Retina (tissue), 1 donor: ENCODE measurements at regions not wholly inside any gene's neighbourhood (a gene's known extent, or its start where the extent isn't known, plus 50 kb on each side); places are given as distances from the start of the nearest gene placed in this dataset.
"Not testable (repeated sequence)": the region's sequence is repeated elsewhere in the genome, so short reads cannot be mapped to it uniquely, and the experiment has no call there.

Source experiments
- DNase-seq: peaks from one replicate; pipeline ENCODE4 v3.0.0-alpha.2; 2016

DNA sequence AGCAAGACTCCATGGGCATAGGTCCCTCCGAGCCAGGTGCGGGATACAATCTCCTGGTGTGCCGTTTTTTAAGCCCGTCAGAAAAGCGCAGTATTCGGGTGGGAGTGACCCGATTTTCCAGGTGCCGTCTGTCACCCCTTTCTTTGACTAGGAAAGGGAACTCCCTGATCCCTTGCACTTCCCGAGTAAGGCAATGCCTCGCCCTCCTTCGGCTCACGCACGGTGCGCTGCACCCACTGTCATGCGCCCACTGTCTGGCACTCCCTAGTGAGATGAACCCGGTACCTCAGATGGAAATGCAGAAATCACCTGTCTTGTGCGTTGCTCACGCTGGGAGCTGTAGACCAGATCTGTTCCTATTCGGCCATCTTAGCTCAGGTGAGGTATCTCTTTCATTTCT lies 344.1 kb upstream of the ZNF32 start:
- DNase-seq, result not testable (repeated sequence)

DNA sequence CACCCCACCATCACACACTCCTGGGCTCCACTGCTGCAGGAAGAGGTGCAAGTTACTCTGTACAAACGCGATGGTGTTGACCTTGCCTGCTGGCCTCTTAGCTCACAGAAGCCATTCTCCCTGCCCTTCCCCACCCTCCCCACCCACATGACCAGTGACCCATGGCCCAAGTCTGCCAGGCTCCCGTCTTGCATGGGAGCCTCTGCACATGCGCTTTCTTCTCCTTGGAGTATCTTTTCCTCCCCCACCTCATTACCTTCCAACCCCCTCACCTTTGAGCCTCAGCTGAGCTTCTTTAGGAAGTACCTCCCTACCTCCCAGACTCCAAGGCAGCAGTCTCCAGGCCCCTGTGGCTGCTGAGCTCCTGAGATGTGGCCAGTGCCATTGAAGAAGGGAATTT lies 337.7 kb upstream of the ZNF32 start:
- no peak for DNase-seq

GRCh38 chr10:43985941-43986340 lies 337.3 kb upstream of the ZNF32 start:
- DNase-seq, result no peak

DNA sequence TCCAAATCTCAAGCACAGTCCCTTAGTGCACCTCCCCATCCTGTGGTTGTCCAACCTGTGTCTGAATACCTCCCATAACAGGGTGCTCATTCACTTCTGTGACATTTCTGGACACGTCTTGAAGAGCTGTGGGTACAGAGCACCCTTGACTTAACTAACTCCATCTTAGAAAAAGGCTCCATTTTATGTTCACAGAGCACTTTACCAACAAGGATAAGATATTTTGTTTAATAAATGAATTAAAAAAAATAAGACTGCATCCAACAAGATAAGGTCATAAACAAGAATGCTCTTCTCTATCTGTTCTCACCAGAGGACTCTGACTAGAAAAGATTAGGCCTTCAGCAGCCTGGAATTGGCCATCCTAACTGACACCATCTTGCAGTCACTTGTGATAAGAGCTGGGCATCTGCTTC lies 335.2 kb upstream of the ZNF32 start:
- DNase-seq, result no peak

DNA sequence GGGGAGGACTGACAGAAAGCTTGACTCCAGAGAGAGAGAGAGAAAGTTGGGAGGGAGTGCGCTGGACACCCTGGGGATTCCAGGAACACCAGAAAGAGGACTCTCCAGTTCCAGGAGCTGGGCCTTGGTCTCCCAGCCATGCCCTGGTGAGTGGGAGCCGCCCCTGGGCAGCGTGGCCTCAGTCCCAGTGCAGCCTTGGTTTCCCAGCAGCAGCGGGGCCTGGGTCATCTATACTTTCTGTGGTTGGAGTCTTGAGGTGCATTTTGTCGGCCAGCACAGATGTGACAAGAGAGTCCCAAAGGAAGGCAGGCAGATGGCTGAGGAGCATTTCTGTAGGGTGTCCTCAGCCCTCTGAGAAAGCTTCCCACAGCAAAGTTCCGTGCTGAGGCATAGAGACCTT lies 334.7 kb upstream of the ZNF32 start:
- no peak for DNase-seq

- no peak for DNase-seq
These were observed 333.6 kb upstream of the ZNF32 start for GRCh38 chr10:43982250-43982649.

GRCh38 chr10:43981696-43982095 lies 333.0 kb upstream of the ZNF32 start:
- no peak for DNase-seq

- no peak for DNase-seq
These were observed 332.6 kb upstream of the ZNF32 start for GRCh38 chr10:43981232-43981631.

- no peak for DNase-seq
These were observed 332.0 kb upstream of the ZNF32 start for GRCh38 chr10:43980715-43981114.

GRCh38 chr10:43980313-43980712 lies 331.6 kb upstream of the ZNF32 start:
- DNase-seq, result no peak

DNA sequence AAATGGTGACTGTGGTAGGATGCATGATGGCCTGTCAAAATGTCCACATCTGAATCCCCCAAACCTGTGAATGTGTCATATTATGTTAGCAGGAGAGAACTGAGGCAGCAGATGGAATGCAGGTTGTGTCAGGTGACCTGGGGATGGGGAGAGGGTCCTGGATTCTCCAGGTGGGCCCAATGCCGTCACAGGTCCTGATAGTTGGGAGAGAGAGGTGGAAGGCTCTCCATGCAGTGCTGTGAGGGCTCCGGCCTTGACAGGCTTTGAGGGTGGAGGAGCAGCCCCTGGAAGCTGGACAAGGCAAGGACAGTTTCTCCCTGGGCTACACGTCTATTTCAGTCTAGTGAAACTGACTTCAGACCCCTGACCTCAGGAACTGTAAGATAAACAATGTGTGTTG lies 330.9 kb upstream of the ZNF32 start:
- DNase-seq, result no peak

DNA sequence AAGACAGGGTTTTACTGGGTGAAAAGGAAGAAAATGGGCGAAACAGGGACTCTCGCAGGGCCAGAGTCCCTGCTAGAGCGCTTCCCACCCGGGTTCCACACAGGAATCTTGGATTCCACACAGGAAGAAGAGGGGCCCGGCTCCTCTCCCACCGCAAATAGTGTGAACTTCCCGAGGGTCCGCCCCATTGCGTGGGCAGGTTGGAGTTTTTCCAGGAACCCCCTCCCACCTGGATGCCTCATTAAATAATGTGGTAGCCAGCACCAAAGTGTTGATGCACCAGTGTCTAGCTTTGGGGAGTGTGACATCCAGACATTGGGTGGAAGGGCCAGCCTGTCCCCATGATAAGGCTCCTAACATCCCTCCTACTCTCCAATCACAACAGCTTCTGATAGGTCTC lies 330.3 kb upstream of the ZNF32 start:
- no peak for DNase-seq

- DNase-seq, result no peak
These were observed 329.4 kb upstream of the ZNF32 start for GRCh38 chr10:43978091-43978490.

DNA sequence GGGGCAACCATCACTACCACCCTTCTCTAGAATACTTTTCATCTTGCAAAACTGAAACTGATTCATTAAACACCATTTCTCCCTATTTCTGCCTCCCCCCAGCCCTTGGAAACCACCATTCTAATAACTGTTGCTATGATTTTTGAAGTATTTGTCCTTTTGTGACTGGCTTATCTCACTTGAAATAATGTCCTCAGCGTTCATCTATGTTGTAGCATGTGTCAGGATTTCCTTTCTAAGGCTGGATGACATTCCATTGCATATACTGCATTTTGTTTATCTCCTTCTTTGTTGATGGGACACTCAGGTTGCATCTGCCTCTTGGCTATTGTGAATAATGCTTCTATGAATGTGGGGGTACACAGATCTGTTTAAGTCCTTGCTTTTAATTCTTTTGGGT lies 327.6 kb upstream of the ZNF32 start:
- no peak for DNase-seq

- DNase-seq, result no peak
These were observed 325.1 kb upstream of the ZNF32 start for GRCh38 chr10:43973801-43974200.

DNA sequence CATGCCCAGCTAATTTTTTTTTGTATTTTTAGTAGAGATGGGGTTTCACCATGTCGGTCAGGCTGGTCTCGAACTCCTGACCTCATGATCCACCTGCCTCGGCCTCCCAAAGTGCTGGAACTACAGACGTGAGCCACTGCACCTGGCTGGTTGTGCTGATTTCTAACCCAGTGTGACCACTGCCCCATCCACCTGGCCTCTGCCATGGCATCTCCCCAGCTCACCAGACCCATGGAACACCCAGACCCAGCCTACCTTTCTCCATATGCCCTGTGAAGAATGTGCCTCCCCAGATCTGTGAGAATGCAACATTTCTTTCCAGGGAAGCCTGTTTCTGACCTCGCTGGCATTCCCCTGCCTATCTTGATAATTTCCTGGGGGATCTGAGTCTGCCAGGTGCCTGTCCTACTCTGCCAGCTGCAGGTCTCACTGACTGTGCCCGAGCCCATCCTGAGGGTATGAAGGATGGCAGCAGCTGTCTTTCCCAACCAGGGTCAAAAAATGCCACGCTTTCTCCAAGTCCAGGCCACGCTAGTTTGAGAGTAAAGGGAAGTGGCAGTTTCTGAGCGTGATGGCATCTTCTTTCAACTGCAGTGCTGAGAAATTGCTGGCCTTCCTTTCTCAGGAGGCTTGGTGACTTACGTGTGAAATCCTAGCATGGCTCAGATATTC lies 324.4 kb upstream of the ZNF32 start:
- no peak for DNase-seq

DNA sequence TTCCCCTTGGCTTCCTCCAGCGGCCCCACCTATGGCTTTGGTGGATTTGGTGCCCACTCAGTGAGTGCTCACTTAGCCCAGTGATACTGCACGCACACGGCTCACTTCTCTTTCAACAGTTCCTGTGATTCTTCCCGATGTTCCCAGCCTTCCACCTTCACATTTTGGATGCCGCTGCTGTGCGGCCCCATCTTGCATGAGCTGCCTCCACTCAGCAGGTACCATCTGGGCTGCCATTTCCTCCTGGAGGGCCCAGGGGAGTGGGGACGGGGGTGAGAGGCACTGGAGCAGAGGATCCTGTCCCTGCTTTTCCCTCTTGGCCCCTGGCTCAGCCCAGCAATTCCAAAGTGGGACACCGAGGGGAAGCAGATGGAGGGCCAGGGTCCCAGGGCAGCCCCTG lies 323.3 kb upstream of the ZNF32 start:
- no peak for DNase-seq

DNA sequence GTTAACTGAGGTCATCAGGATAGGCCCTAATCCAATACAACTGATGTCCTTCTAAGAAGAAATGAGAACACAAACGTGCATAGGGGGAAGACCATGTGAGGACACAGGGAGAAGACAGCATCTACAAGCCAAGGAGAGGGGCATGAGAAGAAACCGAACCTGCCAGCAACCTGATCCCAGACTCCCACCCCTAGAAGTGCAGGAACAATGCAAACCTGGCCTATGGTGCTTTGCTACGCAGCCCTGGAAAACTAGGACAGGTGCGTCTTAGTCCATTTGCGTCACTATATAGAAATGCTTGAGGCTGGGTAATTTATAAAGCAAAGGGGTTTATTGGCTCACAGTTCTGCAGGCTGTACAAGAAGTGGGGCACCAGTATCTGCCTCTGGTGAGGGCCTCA lies 322.6 kb upstream of the ZNF32 start:
- DNase-seq, result no peak

- no peak for DNase-seq
These were observed 322.0 kb upstream of the ZNF32 start for GRCh38 chr10:43970717-43971116.

- no peak for DNase-seq
These were observed 321.5 kb upstream of the ZNF32 start for GRCh38 chr10:43970018-43970698.

GRCh38 chr10:43969506-43969905 lies 320.8 kb upstream of the ZNF32 start:
- DNase-seq, result no peak

- no peak for DNase-seq
These were observed 320.3 kb upstream of the ZNF32 start for GRCh38 chr10:43968961-43969360.

DNA sequence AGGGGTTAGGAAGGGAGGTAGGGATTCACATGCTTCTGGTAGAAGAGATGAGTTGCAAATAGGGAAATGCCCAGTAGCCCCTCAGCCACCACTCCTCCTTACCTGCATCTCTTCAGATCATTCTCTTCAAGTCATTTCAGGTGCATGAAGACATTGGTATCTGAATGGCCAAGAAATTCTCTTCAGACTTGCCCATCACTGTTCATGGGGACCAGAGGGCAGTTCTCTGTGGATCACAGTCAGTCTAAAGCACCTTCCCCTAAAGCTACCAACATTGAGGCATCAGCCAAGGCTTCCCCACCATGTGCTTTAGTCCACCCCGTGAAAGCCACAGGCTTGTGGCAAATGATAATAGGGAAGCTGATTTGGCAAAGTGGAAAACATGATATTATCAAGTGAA lies 319.4 kb upstream of the ZNF32 start:
- DNase-seq, result no peak

GRCh38 chr10:43966571-43966965 lies 317.9 kb upstream of the ZNF32 start:
- DNase-seq, result no peak
